ENCODE measurements at regions not wholly inside any gene's neighbourhood (a gene's known extent, or its start where the extent isn't known, plus 50 kb on each side); places are given as distances from the start of the nearest gene placed in this dataset.
"Not testable (repeated sequence)": the region's sequence is repeated elsewhere in the genome, so short reads cannot be mapped to it uniquely, and the experiment has no call there.

GRCh38 chr7:92894857-92895256 is 58.5 kb upstream of the CDK6 start:
- not testable (repeated sequence) for TF ChIP-seq CTCF (IDR thresholded peaks at IDR 0.05; ENCODE audit: insufficient read depth, low read length); POLR2AphosphoS5 (IDR thresholded peaks at IDR 0.05; ENCODE audit: low read depth); REST (IDR thresholded peaks at IDR 0.05; ENCODE audit: insufficient replicate concordance, low read depth); GABPA (IDR thresholded peaks at IDR 0.05; ENCODE audit: low read depth); SPI1 (IDR thresholded peaks at IDR 0.05; ENCODE audit: borderline replicate concordance, low read depth)

All from HL-60 (cell line).